ENCODE measurements at regions not wholly inside any gene's neighbourhood (a gene's known extent, or its start where the extent isn't known, plus 50 kb on each side); places are given as distances from the start of the nearest gene placed in this dataset.

DNA sequence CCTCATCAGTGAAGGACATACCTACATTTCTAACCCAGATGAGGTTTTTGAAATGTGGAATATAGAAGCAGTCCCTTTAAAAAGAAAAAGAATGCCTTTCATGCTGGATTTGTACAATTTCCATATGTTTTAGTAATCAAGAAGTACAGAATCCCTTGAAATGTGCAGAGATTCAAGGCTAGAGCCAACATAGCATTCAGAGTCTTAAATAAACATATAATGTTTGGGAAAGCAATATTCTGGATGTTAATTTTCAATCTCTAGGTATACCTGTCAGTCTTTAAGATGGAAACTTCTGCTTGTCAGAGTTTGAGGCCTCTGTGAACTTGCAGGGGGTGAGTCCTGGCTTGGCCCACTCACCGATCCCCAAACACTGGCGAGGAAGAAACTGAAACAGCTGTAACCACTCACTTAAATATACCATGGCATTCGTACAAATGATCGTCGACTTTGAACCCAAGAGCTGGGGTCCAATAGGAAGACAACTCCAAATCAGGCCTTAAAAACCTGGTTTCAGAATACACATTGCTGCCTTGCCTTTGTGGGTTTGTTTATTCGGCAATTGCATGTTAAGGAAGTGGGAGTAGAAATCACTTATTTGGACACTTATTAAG lies 132.8 kb upstream of the NCK2 start (continued):
- TF ChIP-seq EGR1 (IDR thresholded peaks at IDR 0.05; ENCODE audit: low read depth) (no peak), POLR2A (IDR thresholded peaks at IDR 0.05; ENCODE audit: borderline replicate concordance, extremely low read depth, insufficient read depth, insufficient read length) (no peak), CBX3 (IDR thresholded peaks at IDR 0.05; ENCODE audit: low read depth) (no peak)

DNA sequence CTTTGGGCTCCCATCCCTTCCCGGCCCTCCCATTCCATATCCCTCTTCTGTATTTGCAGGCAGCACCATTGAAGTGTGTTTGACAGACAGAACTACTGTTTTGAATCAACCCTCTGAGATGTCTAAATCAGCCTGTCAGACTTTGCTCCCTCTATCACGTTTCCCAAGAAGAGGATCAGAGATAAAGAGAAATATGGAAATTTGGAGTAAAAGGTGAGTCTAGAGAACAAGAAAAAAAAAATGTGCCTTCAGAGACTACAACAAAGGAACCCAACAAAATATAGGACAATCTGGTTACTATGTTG lies 133.4 kb upstream of the NCK2 start:
- H3K4me1 ChIP-seq (ENCODE audit: control insufficient read depth in 1 of 2, insufficient read depth in 2 of 2, low read length in 2 of 2) = no peaks in the 10 kb centered on the region
- H3K4me3 ChIP-seq (replicated peaks in 1 of 2; ENCODE audit: low read depth in 1 of 2, low read length in 2 of 2) = no peak overlapping the region
- TF ChIP-seq EZH2 (IDR thresholded peaks at IDR 0.05) (no peak), EGR1 (IDR thresholded peaks at IDR 0.05; ENCODE audit: low read depth) (no peak), JUND (IDR thresholded peaks at IDR 0.05) (no peak), EZH2phosphoT487 (IDR thresholded peaks at IDR 0.05; ENCODE audit: borderline replicate concordance) (no peak), YY1 (IDR thresholded peaks at IDR 0.05; ENCODE audit: extremely low read depth, insufficient replicate concordance, low read depth, low read length) (no peak), CBX3 (IDR thresholded peaks at IDR 0.05; ENCODE audit: low read depth) (no peak), POLR2AphosphoS5 (IDR thresholded peaks at IDR 0.05; ENCODE audit: low read depth, low read length) (no peak), SP1 (IDR thresholded peaks at IDR 0.05; ENCODE audit: low read depth) (no peak), POLR2A (IDR thresholded peaks at IDR 0.05; ENCODE audit: borderline replicate concordance, extremely low read depth, insufficient read depth, insufficient read length) (no peak), SIN3A (IDR thresholded peaks at IDR 0.05; ENCODE audit: low read depth) (no peak), ZFX (IDR thresholded peaks at IDR 0.05) (no peak), ZNF274 (IDR thresholded peaks at IDR 0.05; ENCODE audit: low read depth, low read length) (no peak)
- TF ChIP-seq, protein P1, sequence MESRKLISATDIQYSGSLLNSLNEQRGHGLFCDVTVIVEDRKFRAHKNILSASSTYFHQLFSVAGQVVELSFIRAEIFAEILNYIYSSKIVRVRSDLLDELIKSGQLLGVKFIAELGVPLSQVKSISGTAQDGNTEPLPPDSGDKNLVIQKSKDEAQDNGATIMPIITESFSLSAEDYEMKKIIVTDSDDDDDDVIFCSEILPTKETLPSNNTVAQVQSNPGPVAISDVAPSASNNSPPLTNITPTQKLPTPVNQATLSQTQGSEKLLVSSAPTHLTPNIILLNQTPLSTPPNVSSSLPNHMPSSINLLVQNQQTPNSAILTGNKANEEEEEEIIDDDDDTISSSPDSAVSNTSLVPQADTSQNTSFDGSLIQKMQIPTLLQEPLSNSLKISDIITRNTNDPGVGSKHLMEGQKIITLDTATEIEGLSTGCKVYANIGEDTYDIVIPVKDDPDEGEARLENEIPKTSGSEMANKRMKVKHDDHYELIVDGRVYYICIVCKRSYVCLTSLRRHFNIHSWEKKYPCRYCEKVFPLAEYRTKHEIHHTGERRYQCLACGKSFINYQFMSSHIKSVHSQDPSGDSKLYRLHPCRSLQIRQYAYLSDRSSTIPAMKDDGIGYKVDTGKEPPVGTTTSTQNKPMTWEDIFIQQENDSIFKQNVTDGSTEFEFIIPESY (IDR thresholded peaks at IDR 0.05; ENCODE audit: extremely low read depth, insufficient replicate concordance, low read length) = no peak
- TF ChIP-seq, protein P2, sequence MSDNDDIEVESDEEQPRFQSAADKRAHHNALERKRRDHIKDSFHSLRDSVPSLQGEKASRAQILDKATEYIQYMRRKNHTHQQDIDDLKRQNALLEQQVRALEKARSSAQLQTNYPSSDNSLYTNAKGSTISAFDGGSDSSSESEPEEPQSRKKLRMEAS (IDR thresholded peaks at IDR 0.05) = no peak
- no peaks in the 10 kb centered on the region for H3K9me2 ChIP-seq (ENCODE audit: insufficient read depth)
- ChIA-PET RAD21 (ENCODE audit: low non-redundant PET in 1 of 2, low total read pairs in 2 of 2, uncharacterized antibody in 2 of 2, unreplicated experiment in 2 of 2) (no interaction called here), POLR2A (no interaction called here), CTCF (no interaction called here)
- no peaks in the 10 kb centered on the region for H3K9me3 ChIP-seq (ENCODE audit: control insufficient read depth in 1 of 2, insufficient read depth in 1 of 2, low read depth in 1 of 2, low read length in 2 of 2)
- ATAC-seq (no peak), DNase-seq (ENCODE audit: low read depth, low spot score) (no peak)
- H3K9ac ChIP-seq (ENCODE audit: low read length) = no peak overlapping the region
- no peaks in the 10 kb centered on the region for H3K36me3 ChIP-seq (ENCODE audit: control insufficient read depth in 1 of 2, insufficient read depth in 2 of 2, low read length in 2 of 2)
- no peaks in the 10 kb centered on the region for H3K79me2 ChIP-seq (ENCODE audit: insufficient read depth, low read length)
- intact Hi-C loops (cut with micrococcal nuclease) = no loop called here
- no peak overlapping the region for H3K4me2 ChIP-seq (ENCODE audit: low read length)
- H3K27me3 ChIP-seq (ENCODE audit: insufficient read depth, low read length) = peaks cover under 1% of the 10 kb centered on the region; the same call in 1 of the 2 replicates
- no peaks in the 10 kb centered on the region for H4K20me1 ChIP-seq (ENCODE audit: insufficient read depth)
- H3K27ac ChIP-seq (ENCODE audit: low read depth, low read length) = no peak overlapping the region
- no peak overlapping the region for H2AFZ ChIP-seq (ENCODE audit: low read depth, low read length, poor library complexity, severe bottlenecking)
- no TSS peak for BruUV-seq (replicated peaks)

Data from HCT116 (cell line).